WI38 (cell line): ENCODE measurements at regions not wholly inside any gene's neighbourhood (a gene's known extent, or its start where the extent isn't known, plus 50 kb on each side); places are given as distances from the start of the nearest gene placed in this dataset.

Experiments
- H3K4me3 ChIP-seq: 2 replicates; pipeline ENCODE4 v1.5.1; 2011; ENCODE audit warnings: low read depth, mild to moderate bottlenecking, control low read depth, low read length
- TF ChIP-seq, protein P1 (sequence below): IDR thresholded peaks from 2 replicates; pipeline ENCODE4 v1.5.1; 2012; ENCODE audit warnings: low read depth, mild to moderate bottlenecking, control low read depth, low read length

DNA sequence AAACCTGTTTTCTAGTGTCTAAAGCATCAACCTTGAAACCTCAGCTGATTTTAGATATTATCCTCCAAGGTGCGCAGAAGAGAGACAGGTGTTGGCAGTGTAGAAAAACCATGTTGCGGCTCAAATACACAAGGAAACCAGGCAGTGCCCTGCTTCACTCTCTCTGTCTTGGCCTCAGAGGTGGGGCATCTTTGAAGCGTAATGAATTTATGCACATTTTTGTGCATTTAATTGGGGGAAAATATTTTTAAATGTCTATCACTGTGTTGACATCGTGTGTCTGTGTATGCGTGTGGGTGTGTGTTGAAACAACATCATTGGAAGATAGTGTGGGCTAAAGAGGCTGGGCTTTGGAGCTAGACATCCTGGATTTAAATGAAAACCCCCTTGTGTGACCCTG lies 334.0 kb upstream of the CHD6 start:
- H3K4me3 ChIP-seq = no peak overlapping the region
- TF ChIP-seq, protein P1, sequence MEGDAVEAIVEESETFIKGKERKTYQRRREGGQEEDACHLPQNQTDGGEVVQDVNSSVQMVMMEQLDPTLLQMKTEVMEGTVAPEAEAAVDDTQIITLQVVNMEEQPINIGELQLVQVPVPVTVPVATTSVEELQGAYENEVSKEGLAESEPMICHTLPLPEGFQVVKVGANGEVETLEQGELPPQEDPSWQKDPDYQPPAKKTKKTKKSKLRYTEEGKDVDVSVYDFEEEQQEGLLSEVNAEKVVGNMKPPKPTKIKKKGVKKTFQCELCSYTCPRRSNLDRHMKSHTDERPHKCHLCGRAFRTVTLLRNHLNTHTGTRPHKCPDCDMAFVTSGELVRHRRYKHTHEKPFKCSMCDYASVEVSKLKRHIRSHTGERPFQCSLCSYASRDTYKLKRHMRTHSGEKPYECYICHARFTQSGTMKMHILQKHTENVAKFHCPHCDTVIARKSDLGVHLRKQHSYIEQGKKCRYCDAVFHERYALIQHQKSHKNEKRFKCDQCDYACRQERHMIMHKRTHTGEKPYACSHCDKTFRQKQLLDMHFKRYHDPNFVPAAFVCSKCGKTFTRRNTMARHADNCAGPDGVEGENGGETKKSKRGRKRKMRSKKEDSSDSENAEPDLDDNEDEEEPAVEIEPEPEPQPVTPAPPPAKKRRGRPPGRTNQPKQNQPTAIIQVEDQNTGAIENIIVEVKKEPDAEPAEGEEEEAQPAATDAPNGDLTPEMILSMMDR = no peak

DNA sequence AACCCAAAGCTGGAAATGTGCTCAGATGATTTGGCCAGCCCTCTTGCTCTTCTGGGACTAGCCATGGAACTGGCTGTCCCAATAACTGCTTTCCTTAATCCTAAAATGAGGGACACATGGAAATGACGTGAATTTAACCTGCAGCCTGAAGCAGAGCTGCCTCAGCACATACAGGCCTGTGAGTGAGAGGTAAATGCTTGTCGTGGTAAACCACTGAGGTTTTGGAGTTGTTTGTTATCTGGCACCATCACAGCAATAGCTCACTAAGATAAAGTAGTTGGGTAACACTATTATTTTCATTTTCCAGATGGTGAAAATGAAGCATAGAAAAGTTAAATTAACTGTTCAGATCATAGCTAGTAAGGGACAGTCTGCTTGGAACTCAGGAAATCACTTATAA lies 333.4 kb upstream of the CHD6 start:
- no peak overlapping the region for H3K4me3 ChIP-seq

DNA sequence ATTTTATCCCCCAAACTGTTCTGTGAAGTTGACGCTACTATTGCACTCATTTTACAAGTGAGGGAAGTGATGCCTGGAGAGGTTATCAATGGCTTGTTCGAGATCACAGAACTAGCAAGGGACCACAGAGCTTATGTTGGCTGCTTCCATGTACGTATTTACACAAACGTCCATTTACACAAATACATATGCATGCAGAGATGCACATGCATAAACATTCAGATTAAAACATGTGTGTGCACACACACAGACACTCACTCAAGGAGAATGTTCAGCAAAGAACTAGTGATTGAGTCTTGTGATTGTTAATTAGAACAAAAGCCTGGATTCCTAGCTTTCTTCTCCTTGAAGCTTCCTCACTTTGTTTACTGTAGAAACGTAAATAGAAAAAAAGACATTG lies 321.5 kb upstream of the CHD6 start:
- no peak overlapping the region for H3K4me3 ChIP-seq
- TF ChIP-seq, protein P1 = no peak

More for the DNA sequence above, 333.4 kb upstream of the CHD6 start:
- TF ChIP-seq, protein P1 = no peak

DNA sequence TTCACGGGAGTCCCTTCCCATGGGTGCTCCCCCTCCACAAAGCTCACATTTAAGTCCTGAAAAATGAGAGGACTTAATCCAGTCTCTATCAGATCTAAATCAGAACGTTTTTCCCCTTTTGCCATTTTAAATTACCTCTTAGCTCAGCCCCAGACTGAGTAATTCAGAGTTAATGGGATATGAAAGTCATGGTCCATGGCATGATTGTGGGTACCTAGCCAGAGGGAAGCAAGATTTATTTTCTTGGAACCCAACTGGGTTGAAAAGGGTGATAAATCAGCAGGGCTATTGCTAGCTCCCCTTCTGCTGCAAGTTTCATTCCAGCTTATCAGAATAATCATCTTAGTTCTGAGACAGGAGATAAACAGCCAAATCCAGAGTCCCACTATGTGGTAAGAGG lies 320.2 kb upstream of the CHD6 start:
- H3K4me3 ChIP-seq = no peak overlapping the region
- TF ChIP-seq, protein P1 = no peak

DNA sequence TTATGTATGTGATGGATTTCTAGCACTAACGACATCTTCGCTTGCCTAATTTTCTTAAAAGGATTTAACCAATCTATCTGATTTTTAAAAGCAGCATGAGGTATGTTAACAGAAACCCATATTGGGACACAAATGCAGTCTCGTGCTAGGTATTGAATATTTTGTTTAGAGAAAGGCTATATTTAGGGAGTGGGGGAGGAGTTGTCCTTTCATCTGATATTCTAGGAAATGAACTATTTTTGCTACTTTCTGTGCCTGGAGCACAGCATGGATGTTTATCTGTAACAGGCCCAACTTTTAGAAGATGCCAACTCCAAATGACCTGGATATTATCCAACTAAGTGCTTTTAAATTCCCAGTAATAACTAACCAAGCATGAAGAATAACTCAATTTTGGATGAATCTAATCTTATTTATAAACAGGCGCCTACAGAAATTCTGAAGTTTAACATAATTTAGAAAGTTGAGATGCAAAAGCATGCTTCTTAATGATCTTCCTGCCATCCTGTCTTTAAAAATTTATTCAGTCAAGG lies 317.1 kb upstream of the CHD6 start:
- no peak overlapping the region for H3K4me3 ChIP-seq
- TF ChIP-seq, protein P1 = no peak

DNA sequence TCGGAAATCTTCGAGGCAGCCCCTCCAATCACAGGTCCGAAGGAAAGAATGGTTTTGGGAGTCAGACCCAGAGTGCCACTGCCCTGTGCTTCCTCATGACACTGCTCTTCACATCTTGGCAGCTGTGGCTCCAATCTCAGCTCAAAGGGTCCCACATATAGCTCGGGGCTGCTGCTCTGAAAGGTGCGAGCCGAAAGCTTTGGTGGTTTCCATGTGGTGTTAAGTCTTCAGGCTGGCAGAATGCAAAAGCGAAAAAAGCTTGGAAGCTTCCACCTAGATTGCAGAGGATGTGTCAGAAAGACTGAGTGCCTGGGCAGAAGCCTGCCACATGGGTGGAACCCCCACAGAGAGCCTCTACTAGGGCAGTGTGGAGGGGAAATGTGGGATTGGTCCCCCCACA lies 314.3 kb upstream of the CHD6 start:
- no peak overlapping the region for H3K4me3 ChIP-seq
- TF ChIP-seq, protein P1 = no peak

DNA sequence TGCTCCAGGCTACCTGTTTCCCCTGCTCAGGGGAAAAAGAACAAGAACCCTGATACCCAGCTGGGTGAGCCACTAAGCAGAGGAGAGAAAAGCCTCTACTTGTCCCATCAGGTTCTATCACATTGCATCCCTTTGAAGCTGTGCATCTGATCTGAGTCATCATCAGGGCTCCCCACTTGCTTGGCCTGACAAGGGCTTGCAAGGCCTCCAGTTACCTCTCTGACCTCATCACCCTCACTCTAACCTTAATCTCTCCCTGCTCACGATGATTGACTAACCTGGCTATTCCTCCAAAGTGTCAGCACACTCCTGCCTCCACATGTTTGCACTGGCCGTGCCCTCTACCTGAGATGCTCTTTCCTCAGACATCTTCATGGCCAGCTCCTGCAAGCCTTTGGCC lies 309.5 kb upstream of the CHD6 start:
- TF ChIP-seq, protein P1 = no peak
- no peak overlapping the region for H3K4me3 ChIP-seq
